Stimulated activated effector memory CD8-positive, alpha-beta T cell treated with anti-CD3 and anti-CD28 coated beads, Interleukin-12 subunit alpha, Interleukin-12 subunit beta, amount 100 ng/mL, for 72 hours (primary cell): ENCODE measurements at regions not wholly inside any gene's neighbourhood (a gene's known extent, or its start where the extent isn't known, plus 50 kb on each side); places are given as distances from the start of the nearest gene placed in this dataset.

ENCODE experiments used
- ATAC-seq: fragments of 150-1000 bp; cut with Tn5 transposase; 2 replicates; pipeline ENCODE4 v1.10.0; 2021
- DNase-seq, 2 donors: peaks; one replicate each; pipeline ENCODE4 v3.0.0; 2021 to 2022; ENCODE audit warnings: low spot score in 2 of 2
- H3K27ac Mint-ChIP-seq: one replicate; pipeline ENCODE4 v1.8.0; 2022; ENCODE audit warnings: mild to moderate bottlenecking, mixed read lengths
- H3K36me3 Mint-ChIP-seq: one replicate; pipeline ENCODE4 v1.8.0; 2022; ENCODE audit warnings: mild to moderate bottlenecking, mixed read lengths
- H3K4me1 Mint-ChIP-seq: one replicate; pipeline ENCODE4 v1.8.0; 2022; ENCODE audit warnings: mixed read lengths
- H3K4me3 Mint-ChIP-seq: one replicate; pipeline ENCODE4 v1.8.0; 2022; ENCODE audit warnings: mild to moderate bottlenecking, mixed read lengths
- H3K9me3 Mint-ChIP-seq: one replicate; pipeline ENCODE4 v1.8.0; 2022; ENCODE audit warnings: mixed read lengths

DNA sequence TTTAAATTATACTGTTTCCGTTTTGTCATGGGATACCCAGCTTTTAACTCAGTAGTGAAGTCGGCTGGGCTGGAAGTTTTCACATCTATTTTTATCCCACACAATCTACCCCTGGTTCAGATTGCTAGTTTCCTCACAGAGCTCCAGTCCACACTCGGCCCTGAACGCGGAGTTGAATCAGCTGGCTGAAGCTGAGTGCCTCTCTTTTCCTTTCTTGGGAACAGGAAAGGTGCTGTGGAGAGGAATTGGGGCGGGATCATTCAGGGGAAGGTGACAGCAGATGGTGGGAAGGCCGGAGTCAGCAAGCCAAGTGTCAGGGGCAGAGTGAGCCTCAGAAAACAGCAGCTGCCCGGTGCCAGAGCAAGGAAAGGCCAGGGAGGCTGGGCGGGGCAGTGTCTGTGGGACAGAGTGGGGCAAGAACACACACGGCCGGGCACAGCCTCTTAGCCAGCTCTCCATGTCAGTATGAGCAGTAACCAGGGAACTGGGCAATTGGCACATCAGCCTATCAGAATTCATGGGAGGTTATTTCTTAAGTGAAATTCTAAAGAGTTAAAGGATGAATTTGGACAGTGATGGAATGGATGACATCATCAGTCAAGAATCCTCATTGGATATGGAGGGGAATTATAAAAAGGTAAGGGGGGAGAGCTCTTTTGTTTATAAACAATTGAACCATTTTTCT, 135.7 kb upstream of the IL12A start:
- H3K27ac Mint-ChIP-seq: no peak overlapping the region
- DNase-seq: no peak

DNA sequence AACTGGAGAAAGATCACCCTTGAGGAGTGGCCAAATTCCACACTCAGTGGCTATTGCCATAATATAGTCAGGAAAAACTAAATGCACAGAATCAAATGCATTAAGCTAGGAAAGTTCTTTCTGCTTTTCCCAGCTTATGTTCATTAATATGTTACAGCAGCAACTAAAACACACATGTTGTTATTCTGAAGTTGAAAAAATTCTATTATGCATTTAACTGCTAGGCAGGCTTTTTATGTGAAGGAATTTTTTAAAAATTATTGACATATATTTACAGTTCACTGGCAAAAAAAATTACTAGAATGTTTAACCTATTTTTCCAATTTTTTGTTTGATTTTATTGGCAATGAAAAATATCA, 135.2 kb upstream of the IL12A start:
- ATAC-seq (no peak), DNase-seq (no peak)
- Mint-ChIP-seq H3K36me3 (no peaks in the 10 kb centered on the region), H3K9me3 (no peaks in the 10 kb centered on the region), H3K4me1 (no peaks in the 10 kb centered on the region), H3K27ac (no peak overlapping the region), H3K4me3 (no peak overlapping the region)

More for the DNA sequence above, 135.7 kb upstream of the IL12A start:
- no peaks in the 10 kb centered on the region for H3K36me3 Mint-ChIP-seq
- no peak overlapping the region for H3K4me3 Mint-ChIP-seq
- no peak for ATAC-seq
- no peaks in the 10 kb centered on the region for H3K9me3 Mint-ChIP-seq
- H3K4me1 Mint-ChIP-seq: no peaks in the 10 kb centered on the region

DNA sequence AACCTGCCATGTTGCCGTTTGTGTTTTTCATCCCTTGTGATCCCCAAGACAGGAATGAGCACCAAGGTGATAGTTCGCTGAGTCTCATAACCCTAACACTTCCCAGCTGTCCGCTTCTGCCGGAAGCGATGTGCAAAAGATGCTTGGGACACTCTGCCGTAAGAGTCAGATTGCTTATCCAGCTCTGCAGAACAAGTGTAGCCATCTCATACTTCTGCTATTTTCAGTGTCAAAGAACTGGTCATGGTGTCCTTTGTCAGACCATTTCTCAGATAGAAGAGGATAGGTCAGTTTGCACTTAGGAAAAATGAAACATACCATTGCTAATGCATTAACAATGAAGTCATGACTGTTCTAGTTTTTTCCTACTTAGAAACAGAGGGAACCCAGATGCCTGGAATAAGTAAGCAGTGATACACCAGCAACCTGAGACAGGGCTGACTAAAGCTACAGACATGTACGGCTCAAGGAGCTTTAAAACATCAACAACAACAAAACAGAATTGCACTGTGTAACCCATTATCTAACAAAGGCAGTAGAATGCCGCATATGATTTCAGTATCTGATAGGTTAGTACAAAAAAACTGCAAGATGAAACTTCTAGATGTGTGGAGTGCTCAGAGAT, 134.0 kb upstream of the IL12A start:
- Mint-ChIP-seq H3K4me1 (no peaks in the 10 kb centered on the region), H3K4me3 (no peak overlapping the region), H3K36me3 (no peaks in the 10 kb centered on the region), H3K27ac (no peak overlapping the region), H3K9me3 (no peaks in the 10 kb centered on the region)
- no peak for DNase-seq
- no peak for ATAC-seq

DNA sequence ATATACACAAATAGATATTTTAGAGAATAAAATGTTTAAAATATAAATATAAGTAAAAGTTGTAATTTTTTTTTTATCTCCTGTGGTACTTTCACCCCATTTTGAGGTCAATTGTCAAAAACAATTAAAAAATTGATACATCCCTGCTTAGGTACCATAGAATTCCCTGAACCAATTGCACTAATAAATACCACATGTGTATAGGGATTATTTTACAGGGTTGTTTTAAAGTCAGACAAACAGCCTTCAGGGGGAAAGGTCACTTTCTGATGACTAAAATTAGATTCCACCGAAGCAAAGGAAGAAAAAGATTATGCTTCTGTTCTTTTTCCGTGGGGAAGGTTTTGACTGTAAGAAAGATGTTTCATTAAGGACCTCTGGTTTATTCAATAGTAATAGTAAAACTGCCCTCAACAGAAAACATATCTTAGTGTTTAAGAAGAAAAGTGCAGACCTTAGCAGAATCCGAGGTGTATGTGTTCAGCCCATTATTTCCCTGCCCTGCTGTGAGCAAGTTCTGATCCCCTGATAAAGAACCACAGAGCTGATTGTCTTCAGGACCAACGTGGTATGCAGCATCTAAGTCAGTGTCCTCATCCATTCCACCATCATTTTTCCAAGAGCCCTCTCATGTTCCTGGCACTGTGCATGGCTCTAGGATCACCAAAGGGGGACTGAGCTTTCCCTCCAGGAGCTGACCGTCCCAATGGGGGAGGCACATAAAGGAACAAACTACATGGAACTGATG, 132.9 kb upstream of the IL12A start:
- H3K36me3 Mint-ChIP-seq: no peaks in the 10 kb centered on the region
- no peak for ATAC-seq
- no peak for DNase-seq
- H3K27ac Mint-ChIP-seq: no peak overlapping the region
- no peaks in the 10 kb centered on the region for H3K4me1 Mint-ChIP-seq
- H3K9me3 Mint-ChIP-seq: no peaks in the 10 kb centered on the region
- H3K4me3 Mint-ChIP-seq: no peak overlapping the region

GRCh38 chr3:159856590-159857104, 132.0 kb upstream of the IL12A start:
- DNase-seq (no peak), ATAC-seq (no peak)
- H3K36me3 Mint-ChIP-seq: no peaks in the 10 kb centered on the region
- H3K9me3 Mint-ChIP-seq: no peaks in the 10 kb centered on the region
- no peak overlapping the region for H3K4me3 Mint-ChIP-seq
- H3K27ac Mint-ChIP-seq: no peak overlapping the region
- no peaks in the 10 kb centered on the region for H3K4me1 Mint-ChIP-seq

GRCh38 chr3:159857840-159858239, 130.8 kb upstream of the IL12A start:
- Mint-ChIP-seq H3K27ac (no peak overlapping the region), H3K4me1 (no peaks in the 10 kb centered on the region), H3K36me3 (no peaks in the 10 kb centered on the region), H3K4me3 (no peak overlapping the region), H3K9me3 (no peaks in the 10 kb centered on the region)
- ATAC-seq (no peak), DNase-seq (no peak)

- H3K4me3 Mint-ChIP-seq: no peak overlapping the region
- no peak overlapping the region for H3K27ac Mint-ChIP-seq
- no peak for ATAC-seq
These were observed 130.0 kb upstream of the IL12A start for GRCh38 chr3:159858650-159859049.

DNA sequence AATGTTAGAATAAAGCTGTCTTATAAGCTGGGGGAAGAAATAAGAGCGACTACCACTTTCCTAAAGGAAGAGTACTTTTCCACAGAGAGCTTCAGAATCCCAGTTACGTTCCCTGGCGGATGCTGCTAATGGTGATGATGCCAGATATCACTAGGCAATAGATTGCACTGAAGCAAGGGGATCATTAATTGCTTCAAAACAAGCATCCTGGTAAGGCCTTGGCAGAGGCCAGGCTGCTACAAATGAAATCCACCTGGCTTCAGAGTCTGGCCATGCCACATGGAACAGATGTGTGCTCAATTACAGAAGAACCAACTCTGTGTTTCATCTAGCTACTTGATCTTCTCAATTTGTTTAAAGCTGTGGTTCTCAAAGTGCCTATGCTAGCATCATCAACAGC, 129.2 kb upstream of the IL12A start:
- no peaks in the 10 kb centered on the region for H3K9me3 Mint-ChIP-seq
- H3K36me3 Mint-ChIP-seq: no peaks in the 10 kb centered on the region
- DNase-seq (no peak), ATAC-seq (no peak)
- no peaks in the 10 kb centered on the region for H3K4me1 Mint-ChIP-seq
- no peak overlapping the region for H3K4me3 Mint-ChIP-seq
- no peak overlapping the region for H3K27ac Mint-ChIP-seq

More at GRCh38 chr3:159858650-159859049, 130.0 kb upstream of the IL12A start:
- DNase-seq: no peak
- no peaks in the 10 kb centered on the region for H3K4me1 Mint-ChIP-seq
- H3K9me3 Mint-ChIP-seq: no peaks in the 10 kb centered on the region
- H3K36me3 Mint-ChIP-seq: no peaks in the 10 kb centered on the region

GRCh38 chr3:159859836-159860235, 128.8 kb upstream of the IL12A start:
- DNase-seq (no peak), ATAC-seq (peak; percentile 29)
- H3K9me3 Mint-ChIP-seq: no peaks in the 10 kb centered on the region
- H3K4me3 Mint-ChIP-seq: no peak overlapping the region
- H3K4me1 Mint-ChIP-seq: no peaks in the 10 kb centered on the region
- no peak overlapping the region for H3K27ac Mint-ChIP-seq
- H3K36me3 Mint-ChIP-seq: no peaks in the 10 kb centered on the region

DNA sequence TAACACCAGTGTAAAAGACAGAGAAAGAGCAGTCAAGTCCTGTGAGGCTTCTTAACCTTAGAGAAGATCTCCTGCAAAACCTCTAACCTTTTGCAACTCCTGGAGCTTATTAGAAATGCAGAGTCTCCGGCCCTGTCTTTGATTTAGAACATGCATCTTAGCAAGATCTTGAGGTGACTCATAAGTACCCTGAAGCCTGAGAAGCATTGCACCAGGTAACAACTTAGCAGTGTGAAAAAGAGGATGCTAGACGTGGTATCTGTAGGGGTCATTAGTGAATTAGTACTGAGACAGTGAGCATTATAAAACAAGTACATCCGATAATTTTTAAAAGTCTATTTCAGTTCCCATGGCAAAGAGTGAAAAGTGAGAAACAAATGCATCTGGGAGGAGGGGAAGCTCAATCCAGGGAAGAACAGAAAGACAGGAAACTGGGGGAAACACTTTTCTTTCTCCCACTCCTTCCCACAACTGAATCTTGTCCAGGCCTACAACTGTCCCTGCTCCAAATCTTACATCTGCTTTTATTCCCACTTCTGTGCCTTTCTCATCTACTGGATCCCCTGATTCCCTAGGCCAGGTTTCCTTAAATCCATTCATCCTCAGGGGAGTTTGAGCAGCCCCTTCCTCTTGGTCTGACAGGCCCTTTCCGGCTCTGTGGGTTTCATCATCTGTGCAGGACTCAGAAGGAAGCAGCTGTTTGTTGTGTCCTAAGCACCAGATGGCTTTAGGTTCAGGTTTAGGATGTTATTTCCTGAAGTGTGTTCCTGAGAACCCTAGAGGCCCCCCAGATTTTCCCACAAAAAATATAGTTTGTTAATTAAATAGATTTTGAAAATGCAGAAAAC, 128.1 kb upstream of the IL12A start:
- ATAC-seq (no peak), DNase-seq (no peak)
- no peak overlapping the region for H3K4me3 Mint-ChIP-seq
- H3K27ac Mint-ChIP-seq: no peak overlapping the region
- H3K36me3 Mint-ChIP-seq: no peaks in the 10 kb centered on the region
- H3K4me1 Mint-ChIP-seq: no peaks in the 10 kb centered on the region
- H3K9me3 Mint-ChIP-seq: no peaks in the 10 kb centered on the region

- H3K4me1 Mint-ChIP-seq: no peaks in the 10 kb centered on the region
- no peaks in the 10 kb centered on the region for H3K36me3 Mint-ChIP-seq
- H3K27ac Mint-ChIP-seq: no peak overlapping the region
- DNase-seq: no peak
- ATAC-seq: no peak
- H3K9me3 Mint-ChIP-seq: no peaks in the 10 kb centered on the region
- no peak overlapping the region for H3K4me3 Mint-ChIP-seq
These were observed 127.2 kb upstream of the IL12A start for GRCh38 chr3:159861369-159861987.

DNA sequence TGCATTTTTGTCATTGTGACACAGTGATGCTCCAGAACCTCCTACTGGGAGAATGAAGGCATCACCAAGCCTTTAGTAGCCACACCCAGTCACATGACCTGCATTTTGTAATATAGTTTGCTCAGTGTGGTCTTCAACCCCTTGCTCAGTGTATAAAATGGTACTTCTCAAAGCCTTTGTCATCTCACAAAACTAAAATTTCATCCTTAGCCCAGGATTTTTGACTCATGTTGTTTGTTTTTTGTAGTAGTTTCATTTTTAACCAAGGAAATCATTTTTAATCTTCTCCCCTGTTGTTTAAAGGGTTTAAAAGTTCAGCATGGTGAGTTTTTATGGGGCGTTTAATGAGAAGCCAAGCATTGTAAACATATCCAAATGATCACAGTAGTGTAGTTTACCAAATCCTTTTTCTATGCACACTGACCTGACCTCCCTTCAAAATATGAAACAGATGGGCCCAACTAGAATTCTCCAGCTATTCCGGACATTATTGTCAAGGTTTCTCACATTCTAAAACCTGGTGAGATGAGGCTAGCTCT, 123.5 kb upstream of the IL12A start:
- Mint-ChIP-seq H3K27ac (no peak overlapping the region), H3K4me3 (no peak overlapping the region), H3K36me3 (no peaks in the 10 kb centered on the region), H3K9me3 (no peaks in the 10 kb centered on the region), H3K4me1 (no peaks in the 10 kb centered on the region)
- ATAC-seq (no peak), DNase-seq (no peak)

DNA sequence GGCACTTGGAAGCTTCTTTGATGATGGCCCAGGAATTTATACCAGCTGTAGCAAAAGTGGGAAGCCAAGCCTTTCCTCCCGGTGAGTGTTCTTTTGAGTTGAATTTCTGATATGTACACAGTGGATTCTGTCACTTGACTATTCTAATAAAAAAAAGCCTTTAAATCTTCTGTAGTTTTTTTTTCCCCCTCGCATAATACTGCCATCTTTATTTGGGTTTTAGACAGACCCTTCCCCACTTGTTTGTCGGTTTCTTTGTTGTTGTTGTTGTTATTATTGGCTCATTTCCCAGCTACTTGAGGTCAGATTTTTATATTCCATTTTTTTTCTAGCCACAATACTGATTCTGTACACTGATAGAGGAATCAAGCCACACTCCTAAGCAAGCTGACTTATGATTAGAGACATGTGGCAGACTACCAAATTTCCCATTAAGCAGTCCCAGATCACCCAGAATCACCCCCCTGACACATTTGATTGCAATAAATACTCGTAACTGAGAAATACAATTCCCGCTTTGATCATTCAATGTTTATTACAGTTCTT, 122.4 kb upstream of the IL12A start:
- ATAC-seq: no peak
- Mint-ChIP-seq H3K4me3 (no peak overlapping the region), H3K9me3 (no peaks in the 10 kb centered on the region), H3K27ac (no peak overlapping the region), H3K36me3 (no peaks in the 10 kb centered on the region), H3K4me1 (no peaks in the 10 kb centered on the region)
- DNase-seq: no peak

GRCh38 chr3:159867372-159867771, 121.3 kb upstream of the IL12A start:
- DNase-seq: no peak
- no peak overlapping the region for H3K27ac Mint-ChIP-seq
- H3K36me3 Mint-ChIP-seq: no peaks in the 10 kb centered on the region
- no peaks in the 10 kb centered on the region for H3K4me1 Mint-ChIP-seq
- H3K9me3 Mint-ChIP-seq: no peaks in the 10 kb centered on the region
- no peak overlapping the region for H3K4me3 Mint-ChIP-seq
- no peak for ATAC-seq
